DND-41 (cell line): ENCODE measurements at regions not wholly inside any gene's neighbourhood (a gene's known extent, or its start where the extent isn't known, plus 50 kb on each side); places are given as distances from the start of the nearest gene placed in this dataset.

Experiments used
- CTCF ChIP-seq: IDR thresholded peaks from 2 replicates; pipeline ENCODE4 v1.5.1; 2012; ENCODE audit warnings: borderline replicate concordance, low read length, moderate library complexity, mild to moderate bottlenecking; ENCODE audit not compliant: poor library complexity, severe bottlenecking; ENCODE audit errors: extremely low read depth
- EZH2 ChIP-seq: IDR thresholded peaks from 3 replicates; pipeline ENCODE4 v1.6.1; 2012; ENCODE audit warnings: borderline replicate concordance, low read depth, mild to moderate bottlenecking, moderate library complexity, low read length, inconsistent platforms; ENCODE audit not compliant: severe bottlenecking

GRCh38 chr20:62566771-62567170 lies 75.5 kb upstream of the SLCO4A1 start:
- TF ChIP-seq CTCF (no peak), EZH2 (no peak)
